Esophagus squamous epithelium (tissue), 4 donors: ENCODE measurements at regions not wholly inside any gene's neighbourhood (a gene's known extent, or its start where the extent isn't known, plus 50 kb on each side); places are given as distances from the start of the nearest gene placed in this dataset.

Source experiments
- CTCF ChIP-seq, 6 experiments: fragments of 450-650 bp in 4 of 6; fragments of 200-600 bp in 2 of 6; sonication (generic) in 2 of 6; IDR thresholded peaks; one replicate each; pipeline ENCODE4 v1.5.1; 2016 to 2019; ENCODE audit warnings: antibody characterized with exemption in 6 of 6, mild to moderate bottlenecking in 4 of 6, moderate library complexity in 4 of 6
- POLR2A ChIP-seq, 4 donors: fragments of 450-650 bp; IDR thresholded peaks; one replicate each; pipeline ENCODE4 v1.6.1; 2017; ENCODE audit warnings: antibody characterized with exemption in 4 of 4, mild to moderate bottlenecking in 4 of 4, moderate library complexity in 3 of 4

- TF ChIP-seq POLR2A (IDR thresholded peaks at IDR 0.05): no peak
- TF ChIP-seq CTCF (IDR thresholded peaks at IDR 0.05): no peak
Measured at GRCh38 chr6:106002005-106002404, 84.1 kb upstream of the PRDM1 start.
